ENCODE measurements at regions not wholly inside any gene's neighbourhood (a gene's known extent, or its start where the extent isn't known, plus 50 kb on each side); places are given as distances from the start of the nearest gene placed in this dataset.

- no peak for DNase-seq (ENCODE audit: low read depth in 2 of 2)
Observed at GRCh38 chr22:27284324-27284723, 517.2 kb downstream of the MN1 start.

- DNase-seq (ENCODE audit: low read depth in 2 of 2): no peak
Observed at GRCh38 chr22:27286711-27287110, 514.8 kb downstream of the MN1 start.

- no peak for DNase-seq (ENCODE audit: low read depth in 2 of 2)
Observed at GRCh38 chr22:27292542-27293299, 508.8 kb downstream of the MN1 start.

- DNase-seq (ENCODE audit: low read depth in 2 of 2): no peak
Observed at GRCh38 chr22:27293721-27294445, 507.7 kb downstream of the MN1 start.

GRCh38 chr22:27295040-27295439 lies 506.5 kb downstream of the MN1 start:
- DNase-seq (ENCODE audit: low read depth in 2 of 2): no peak

- DNase-seq (ENCODE audit: low read depth in 2 of 2): no peak
Observed at GRCh38 chr22:27295605-27296004, 506.0 kb downstream of the MN1 start.

- DNase-seq (ENCODE audit: low read depth in 2 of 2): no peak
Observed at GRCh38 chr22:27296091-27296675, 505.4 kb downstream of the MN1 start.

GRCh38 chr22:27297125-27297524 lies 504.4 kb downstream of the MN1 start:
- no peak for DNase-seq (ENCODE audit: low read depth in 2 of 2)

GRCh38 chr22:27298332-27298731 lies 503.2 kb downstream of the MN1 start:
- no peak for DNase-seq (ENCODE audit: low read depth in 2 of 2)

GRCh38 chr22:27298742-27299141 lies 502.8 kb downstream of the MN1 start:
- DNase-seq (ENCODE audit: low read depth in 2 of 2): no peak

GRCh38 chr22:27299181-27300085 lies 502.1 kb downstream of the MN1 start:
- DNase-seq (ENCODE audit: low read depth in 2 of 2): no peak

- no peak for DNase-seq (ENCODE audit: low read depth in 2 of 2)
Observed at GRCh38 chr22:27300536-27301285, 500.8 kb downstream of the MN1 start.

- DNase-seq (ENCODE audit: low read depth in 2 of 2): no peak
Observed at GRCh38 chr22:27302501-27302900, 499.1 kb downstream of the MN1 start.

GRCh38 chr22:27303718-27304117 lies 497.8 kb downstream of the MN1 start:
- no peak for DNase-seq (ENCODE audit: low read depth in 2 of 2)

GRCh38 chr22:27306771-27307170 lies 494.8 kb downstream of the MN1 start:
- no peak for DNase-seq (ENCODE audit: low read depth in 2 of 2)

GRCh38 chr22:27307545-27308247 lies 493.9 kb downstream of the MN1 start:
- no peak for DNase-seq (ENCODE audit: low read depth in 2 of 2)

- no peak for DNase-seq (ENCODE audit: low read depth in 2 of 2)
Observed at GRCh38 chr22:27308513-27308912, 493.0 kb downstream of the MN1 start.

GRCh38 chr22:27309697-27310096 lies 491.9 kb downstream of the MN1 start:
- no peak for DNase-seq (ENCODE audit: low read depth in 2 of 2)

- DNase-seq (ENCODE audit: low read depth in 2 of 2): no peak
Observed at GRCh38 chr22:27310966-27311697, 490.4 kb downstream of the MN1 start.
